ENCODE measurements at regions not wholly inside any gene's neighbourhood (a gene's known extent, or its start where the extent isn't known, plus 50 kb on each side); places are given as distances from the start of the nearest gene placed in this dataset.
"Not testable (repeated sequence)": the region's sequence is repeated elsewhere in the genome, so short reads cannot be mapped to it uniquely, and the experiment has no call there.

DNA sequence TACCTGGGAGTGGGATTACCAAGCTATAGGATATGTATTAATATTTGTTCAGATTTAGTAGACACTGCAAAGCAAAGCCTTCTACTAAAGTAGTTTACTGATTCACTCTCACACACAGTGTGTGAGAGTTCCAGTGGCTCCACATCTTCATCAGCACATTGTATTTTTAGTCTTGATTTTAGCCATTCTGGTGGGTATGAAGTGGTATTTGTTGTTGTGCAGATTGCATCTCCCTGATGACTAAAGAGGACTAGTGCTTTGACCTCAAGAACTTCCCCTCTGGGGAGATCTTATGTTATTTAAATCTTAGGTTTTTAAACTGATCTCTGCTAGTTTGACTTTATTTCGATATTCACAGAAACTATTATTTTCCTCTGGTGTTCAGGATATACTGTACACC is 479.7 kb upstream of the RGS6 start:
- 76 to 92% methylated on average over 1 of the region's 1 CpG for WGBS, 2 donors
- TF ChIP-seq POLR2A (IDR thresholded peaks at IDR 0.05) (no peak), POLR2AphosphoS5 (IDR thresholded peaks at IDR 0.05) (no peak), EP300 (IDR thresholded peaks at IDR 0.05) (no peak)
- TF ChIP-seq, protein P1, sequence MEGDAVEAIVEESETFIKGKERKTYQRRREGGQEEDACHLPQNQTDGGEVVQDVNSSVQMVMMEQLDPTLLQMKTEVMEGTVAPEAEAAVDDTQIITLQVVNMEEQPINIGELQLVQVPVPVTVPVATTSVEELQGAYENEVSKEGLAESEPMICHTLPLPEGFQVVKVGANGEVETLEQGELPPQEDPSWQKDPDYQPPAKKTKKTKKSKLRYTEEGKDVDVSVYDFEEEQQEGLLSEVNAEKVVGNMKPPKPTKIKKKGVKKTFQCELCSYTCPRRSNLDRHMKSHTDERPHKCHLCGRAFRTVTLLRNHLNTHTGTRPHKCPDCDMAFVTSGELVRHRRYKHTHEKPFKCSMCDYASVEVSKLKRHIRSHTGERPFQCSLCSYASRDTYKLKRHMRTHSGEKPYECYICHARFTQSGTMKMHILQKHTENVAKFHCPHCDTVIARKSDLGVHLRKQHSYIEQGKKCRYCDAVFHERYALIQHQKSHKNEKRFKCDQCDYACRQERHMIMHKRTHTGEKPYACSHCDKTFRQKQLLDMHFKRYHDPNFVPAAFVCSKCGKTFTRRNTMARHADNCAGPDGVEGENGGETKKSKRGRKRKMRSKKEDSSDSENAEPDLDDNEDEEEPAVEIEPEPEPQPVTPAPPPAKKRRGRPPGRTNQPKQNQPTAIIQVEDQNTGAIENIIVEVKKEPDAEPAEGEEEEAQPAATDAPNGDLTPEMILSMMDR (IDR thresholded peaks at IDR 0.05), result no peak
- Histone ChIP-seq H3K4me1 (peaks cover 0 to 16% (median 0%) of the 10 kb centered on the region in 4 donors), H3K27me3 (no peaks in the 10 kb centered on the region), H3K9me3 (no peaks in the 10 kb centered on the region), H3K27ac (no peak overlapping the region), H3K36me3 (no peaks in the 10 kb centered on the region), H3K4me3 (no peak overlapping the region)
- intact Hi-C loops (cut with DNase I), result no loop called here
- no peak for DNase-seq

GRCh38 chr14:71452987-71453386 is 479.2 kb upstream of the RGS6 start:
- intact Hi-C loops (cut with DNase I), result no loop called here
- no peaks in the 10 kb centered on the region for H3K9me3 ChIP-seq

DNA sequence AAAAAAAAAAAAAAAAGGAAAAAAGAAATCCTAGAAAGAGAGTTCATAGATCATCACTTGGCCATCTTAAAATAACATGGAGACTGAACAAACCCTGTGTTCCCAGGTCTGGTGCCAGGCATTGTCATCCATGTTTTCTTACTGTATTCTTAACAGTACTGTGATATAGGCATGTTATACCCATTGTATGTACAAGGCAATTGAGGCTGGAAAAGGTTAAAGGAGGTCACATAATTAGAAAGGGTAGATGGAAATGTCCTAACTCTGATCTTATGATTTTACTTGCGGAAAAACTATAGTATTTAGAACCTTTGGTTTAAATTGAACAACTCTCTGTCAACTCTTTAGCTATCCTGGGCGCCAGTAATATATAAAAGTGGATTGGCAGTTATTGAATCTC is 478.2 kb upstream of the RGS6 start:
- H3K36me3 ChIP-seq, result no peaks in the 10 kb centered on the region
- DNase-seq, result no peak
- WGBS, 2 donors, result 69 to 97% methylated on average over 2 of the region's 2 CpGs
- H3K27ac ChIP-seq, result no peak overlapping the region
- H3K27me3 ChIP-seq, result no peaks in the 10 kb centered on the region
- H3K9me3 ChIP-seq, result no peaks in the 10 kb centered on the region
- intact Hi-C loops (cut with DNase I), result no loop called here
- peaks cover 0 to 15% (median 0%) of the 10 kb centered on the region in 4 donors for H3K4me1 ChIP-seq
- TF ChIP-seq POLR2A (IDR thresholded peaks at IDR 0.05), result no peak
- TF ChIP-seq, protein P1 (IDR thresholded peaks at IDR 0.05), result no peak
- TF ChIP-seq POLR2AphosphoS5 (IDR thresholded peaks at IDR 0.05), result no peak
- TF ChIP-seq EP300 (IDR thresholded peaks at IDR 0.05), result no peak
- H3K4me3 ChIP-seq, result no peak overlapping the region

More at GRCh38 chr14:71452987-71453386, 479.2 kb upstream of the RGS6 start:
- Histone ChIP-seq H3K4me3 (no peak overlapping the region), H3K27ac (no peak overlapping the region), H3K27me3 (no peaks in the 10 kb centered on the region), H3K36me3 (no peaks in the 10 kb centered on the region), H3K4me1 (peaks cover 0 to 16% (median 0%) of the 10 kb centered on the region in 4 donors)
- TF ChIP-seq POLR2AphosphoS5 (IDR thresholded peaks at IDR 0.05), result no peak
- TF ChIP-seq POLR2A (IDR thresholded peaks at IDR 0.05), result no peak
- WGBS, 2 donors, result 96 to 98% methylated on average over 3 of the region's 3 CpGs
- DNase-seq, result no peak

- TF ChIP-seq POLR2A (IDR thresholded peaks at IDR 0.05), result no peak
- TF ChIP-seq, protein P1 (IDR thresholded peaks at IDR 0.05), result no peak
- Histone ChIP-seq H3K27ac (no peak overlapping the region), H3K36me3 (no peaks in the 10 kb centered on the region), H3K4me1 (peaks cover 0 to 8% (median 0%) of the 10 kb centered on the region in 4 donors), H3K27me3 (no peaks in the 10 kb centered on the region), H3K9me3 (no peaks in the 10 kb centered on the region), H3K4me3 (no peak overlapping the region)
- DNase-seq, result no peak
- 39 to 67% methylated on average over 6 of the region's 6 CpGs for WGBS, 2 donors
- intact Hi-C loops (cut with DNase I), result no loop called here
These were observed 477.5 kb upstream of the RGS6 start for GRCh38 chr14:71454513-71455332.

DNA sequence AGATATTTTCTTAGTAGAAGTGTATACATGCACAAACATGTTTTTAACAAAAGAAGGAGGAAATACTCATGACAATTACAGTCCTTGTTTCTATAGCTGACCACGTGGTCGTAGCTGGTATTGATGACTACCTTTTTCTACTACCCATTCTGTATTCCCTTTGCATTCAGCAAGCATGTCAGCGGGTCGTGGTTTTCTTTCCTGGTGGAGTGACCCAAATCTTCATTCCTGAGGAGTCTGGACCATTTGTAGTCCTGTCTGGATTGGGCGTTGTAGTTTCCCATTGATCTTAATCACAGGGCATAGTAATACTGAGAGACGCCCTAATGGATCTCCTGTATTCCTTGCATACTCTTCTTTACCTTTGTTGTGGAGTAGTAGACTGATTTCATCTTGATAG is 472.1 kb upstream of the RGS6 start:
- H3K27ac ChIP-seq, result no peak overlapping the region
- peaks cover 0 to 1% (median 0%) of the 10 kb centered on the region in 4 donors for H3K9me3 ChIP-seq
- TF ChIP-seq POLR2A (IDR thresholded peaks at IDR 0.05) (no peak), POLR2AphosphoS5 (IDR thresholded peaks at IDR 0.05) (no peak), EP300 (IDR thresholded peaks at IDR 0.05) (no peak)
- TF ChIP-seq, protein P1 (IDR thresholded peaks at IDR 0.05), result no peak
- H3K4me3 ChIP-seq, result no peak overlapping the region
- peaks cover 0 to 5% (median 0%) of the 10 kb centered on the region in 4 donors for H3K4me1 ChIP-seq
- no peaks in the 10 kb centered on the region for H3K27me3 ChIP-seq
- intact Hi-C loops (cut with DNase I), result no loop called here
- DNase-seq, result no peak
- peaks cover 0 to 4% (median 0%) of the 10 kb centered on the region in 4 donors for H3K36me3 ChIP-seq
- 85 to 97% methylated on average over 6 of the region's 6 CpGs for WGBS, 2 donors

DNA sequence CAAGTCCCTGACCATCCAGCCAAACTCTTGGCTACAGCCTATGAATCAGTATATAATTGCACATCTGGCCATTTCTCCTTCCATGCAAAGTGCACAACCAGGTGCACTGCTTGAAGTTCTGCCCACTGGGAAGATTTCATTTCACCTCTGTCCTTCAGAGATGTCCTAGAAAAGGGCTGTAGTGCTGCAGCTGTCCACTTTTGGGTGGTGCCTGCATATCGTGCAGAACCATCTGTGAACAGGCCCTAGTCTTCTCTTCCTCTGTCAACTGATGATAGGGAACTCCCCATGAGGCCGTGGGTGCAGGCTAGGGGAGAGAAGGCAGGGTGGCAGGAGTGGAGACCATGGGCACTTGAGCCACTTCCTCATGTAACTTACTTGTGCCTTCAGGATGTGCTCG is 470.6 kb upstream of the RGS6 start:
- H3K27ac ChIP-seq; H3K4me3 ChIP-seq; H3K9me3 ChIP-seq; H3K27me3 ChIP-seq; H3K36me3 ChIP-seq; DNase-seq; intact Hi-C loops (cut with DNase I): not testable (repeated sequence)
- WGBS, 2 donors, result 90 to 98% methylated on average over 3 of the region's 3 CpGs
- peaks cover 0 to 11% (median 5%) of the 10 kb centered on the region in 4 donors for H3K4me1 ChIP-seq

All from sigmoid colon (tissue), 6 donors.